ENCODE measurements at regions not wholly inside any gene's neighbourhood (a gene's known extent, or its start where the extent isn't known, plus 50 kb on each side); places are given as distances from the start of the nearest gene placed in this dataset.

DNA sequence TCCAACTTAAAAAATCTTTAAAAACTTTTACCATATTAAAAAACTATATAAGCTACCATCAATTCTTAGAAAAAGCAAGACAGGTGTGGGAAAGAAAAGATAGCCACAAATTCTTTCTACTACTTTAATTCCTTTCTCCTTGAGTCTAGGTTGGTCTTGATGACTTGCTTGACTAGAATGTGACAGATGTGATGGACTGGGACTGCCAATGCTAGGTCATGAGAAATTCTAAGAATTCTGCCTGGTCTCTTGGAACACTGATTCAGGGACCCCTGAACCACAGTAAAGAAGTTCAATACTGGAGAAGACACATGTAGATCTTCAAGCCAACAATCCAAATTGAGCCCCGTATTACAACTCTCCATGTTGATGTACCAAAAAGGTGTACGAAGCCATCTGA is 326.6 kb upstream of the B3GALT2 start:
- no peak overlapping the region for H4K91ac ChIP-seq (ENCODE audit: low read depth, low read length)
- no peak overlapping the region for H2BK12ac ChIP-seq (ENCODE audit: low read length)
- no peaks in the 10 kb centered on the region for H3K4me1 ChIP-seq (ENCODE audit: control insufficient read depth in 1 of 2, insufficient read depth in 2 of 2, low read length in 2 of 2)
- no CpG with 5 or more reads among the region's 2 CpGs for WGBS (ENCODE audit: extremely low coverage, insufficient coverage, insufficient read length)
- no peaks in the 10 kb centered on the region for H3K9me3 ChIP-seq (ENCODE audit: insufficient read depth, low read depth, low read length)
- H3K27ac ChIP-seq (ENCODE audit: low read depth, low read length) = no peak overlapping the region
- H3K4ac ChIP-seq (ENCODE audit: low read depth, low read length) = no peak overlapping the region
- H3K27me3 ChIP-seq (ENCODE audit: insufficient read depth, low read length) = no peaks in the 10 kb centered on the region
- no peak overlapping the region for H2BK120ac ChIP-seq (ENCODE audit: insufficient read depth, low read length, poor library complexity)
- H3K36me3 ChIP-seq (ENCODE audit: control insufficient read depth in 1 of 2, insufficient read depth in 2 of 2, low read length in 2 of 2) = no peaks in the 10 kb centered on the region
- no peak overlapping the region for H3K4me3 ChIP-seq (ENCODE audit: low read depth, low read length)
- no peak overlapping the region for H3K9ac ChIP-seq (ENCODE audit: low read length)
- no peak for DNase-seq
- no peak overlapping the region for H4K8ac ChIP-seq (ENCODE audit: low read depth, low read length)
- H2AFZ ChIP-seq (ENCODE audit: insufficient read depth, low read length, poor library complexity) = no peak overlapping the region
- no peak overlapping the region for H3K18ac ChIP-seq (ENCODE audit: low read length)
- no peak overlapping the region for H2AK5ac ChIP-seq (ENCODE audit: low read length)
- H3K23ac ChIP-seq (ENCODE audit: low read length) = no peak overlapping the region
- H3K79me2 ChIP-seq (ENCODE audit: control insufficient read depth, insufficient read depth, low read length, poor library complexity) = no peaks in the 10 kb centered on the region
- H3K4me2 ChIP-seq (ENCODE audit: low read length) = no peak overlapping the region
- H4K12ac ChIP-seq (ENCODE audit: low read depth, low read length) = no peak overlapping the region
- H2BK5ac ChIP-seq (ENCODE audit: low read depth, low read length, poor library complexity) = no peak overlapping the region
- no peak overlapping the region for H3K14ac ChIP-seq (ENCODE audit: low read length)
- no peaks in the 10 kb centered on the region for H3K79me1 ChIP-seq (ENCODE audit: low read length)

DNA sequence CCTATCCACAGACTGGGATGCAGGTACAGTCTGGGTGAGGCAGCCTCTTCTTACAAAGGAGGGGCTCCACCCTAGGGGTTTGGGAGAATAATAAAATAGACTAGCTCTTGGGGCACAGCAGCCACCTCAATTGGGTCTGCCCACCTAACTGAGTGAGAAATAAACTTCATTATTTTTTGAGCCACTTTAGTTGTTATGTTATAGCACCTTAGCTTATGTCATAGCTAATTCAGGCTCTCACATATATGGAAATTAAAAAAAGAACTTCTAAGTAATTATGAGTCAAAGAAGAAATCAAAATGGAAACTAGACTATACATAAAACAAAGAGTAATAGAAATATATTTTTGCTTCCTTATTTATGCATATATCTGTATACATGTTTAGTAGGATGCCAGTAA is 318.5 kb upstream of the B3GALT2 start:
- Histone ChIP-seq H3K4me3 (ENCODE audit: low read depth, low read length) (no peak overlapping the region), H3K4me1 (ENCODE audit: control insufficient read depth in 1 of 2, insufficient read depth in 2 of 2, low read length in 2 of 2) (no peaks in the 10 kb centered on the region), H4K8ac (ENCODE audit: low read depth, low read length) (no peak overlapping the region), H4K12ac (ENCODE audit: low read depth, low read length) (no peak overlapping the region), H3K27me3 (ENCODE audit: insufficient read depth, low read length) (no peaks in the 10 kb centered on the region), H3K9me3 (ENCODE audit: insufficient read depth, low read depth, low read length) (no peaks in the 10 kb centered on the region), H2BK120ac (ENCODE audit: insufficient read depth, low read length, poor library complexity) (no peak overlapping the region), H2BK5ac (ENCODE audit: low read depth, low read length, poor library complexity) (no peak overlapping the region), H3K79me1 (ENCODE audit: low read length) (no peaks in the 10 kb centered on the region), H3K14ac (ENCODE audit: low read length) (no peak overlapping the region), H3K18ac (ENCODE audit: low read length) (no peak overlapping the region), H3K23ac (ENCODE audit: low read length) (no peak overlapping the region), H3K9ac (ENCODE audit: low read length) (no peak overlapping the region), H3K27ac (ENCODE audit: low read depth, low read length) (no peak overlapping the region), H2BK12ac (ENCODE audit: low read length) (no peak overlapping the region), H3K79me2 (ENCODE audit: control insufficient read depth, insufficient read depth, low read length, poor library complexity) (no peaks in the 10 kb centered on the region), H3K4me2 (ENCODE audit: low read length) (no peak overlapping the region), H3K4ac (ENCODE audit: low read depth, low read length) (no peak overlapping the region), H2AFZ (ENCODE audit: insufficient read depth, low read length, poor library complexity) (no peak overlapping the region), H2AK5ac (ENCODE audit: low read length) (no peak overlapping the region), H4K91ac (ENCODE audit: low read depth, low read length) (no peak overlapping the region), H3K36me3 (ENCODE audit: control insufficient read depth in 1 of 2, insufficient read depth in 2 of 2, low read length in 2 of 2) (no peaks in the 10 kb centered on the region)
- no peak for DNase-seq

DNA sequence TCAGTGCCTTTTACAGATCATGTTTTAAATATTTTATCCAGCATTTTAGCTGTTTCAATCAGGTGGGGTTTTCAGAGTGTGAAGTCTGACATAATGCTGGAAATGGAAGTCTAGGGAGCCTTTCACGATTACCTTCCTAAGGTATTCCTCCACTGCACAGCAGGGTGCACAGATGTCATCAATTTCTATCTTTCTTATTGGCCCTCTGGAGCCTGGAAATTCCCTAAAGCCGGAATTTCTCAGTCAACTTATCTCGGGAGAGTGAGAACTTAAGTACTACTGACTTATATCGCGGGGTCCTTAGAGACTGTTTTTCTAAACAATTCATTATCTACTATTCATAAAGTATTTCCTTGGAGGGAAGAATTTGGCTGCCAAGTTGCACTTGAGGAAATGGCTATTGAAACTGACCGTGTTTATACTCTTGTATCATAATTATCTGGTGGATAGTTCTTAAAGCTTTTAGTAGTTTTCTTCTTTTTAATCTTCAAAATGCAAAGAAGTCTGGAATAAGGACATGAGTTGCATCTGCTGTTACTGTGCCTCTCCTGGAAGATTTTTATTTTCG is 311.8 kb upstream of the B3GALT2 start:
- Histone ChIP-seq H3K23ac (ENCODE audit: low read length) (no peak overlapping the region), H3K27me3 (ENCODE audit: insufficient read depth, low read length) (no peaks in the 10 kb centered on the region), H3K79me1 (ENCODE audit: low read length) (no peaks in the 10 kb centered on the region), H4K8ac (ENCODE audit: low read depth, low read length) (no peak overlapping the region), H3K79me2 (ENCODE audit: control insufficient read depth, insufficient read depth, low read length, poor library complexity) (no peaks in the 10 kb centered on the region), H3K9ac (ENCODE audit: low read length) (no peak overlapping the region), H2BK12ac (ENCODE audit: low read length) (no peak overlapping the region), H2BK5ac (ENCODE audit: low read depth, low read length, poor library complexity) (no peak overlapping the region), H3K36me3 (ENCODE audit: control insufficient read depth in 1 of 2, insufficient read depth in 2 of 2, low read length in 2 of 2) (no peaks in the 10 kb centered on the region), H3K9me3 (ENCODE audit: insufficient read depth, low read depth, low read length) (no peaks in the 10 kb centered on the region), H3K4me3 (ENCODE audit: low read depth, low read length) (no peak overlapping the region), H3K27ac (ENCODE audit: low read depth, low read length) (no peak overlapping the region), H3K4ac (ENCODE audit: low read depth, low read length) (no peak overlapping the region), H3K4me2 (ENCODE audit: low read length) (no peak overlapping the region), H3K14ac (ENCODE audit: low read length) (no peak overlapping the region), H2AK5ac (ENCODE audit: low read length) (no peak overlapping the region), H4K91ac (ENCODE audit: low read depth, low read length) (no peak overlapping the region), H4K12ac (ENCODE audit: low read depth, low read length) (no peak overlapping the region), H2AFZ (ENCODE audit: insufficient read depth, low read length, poor library complexity) (no peak overlapping the region), H3K18ac (ENCODE audit: low read length) (no peak overlapping the region), H3K4me1 (ENCODE audit: control insufficient read depth in 1 of 2, insufficient read depth in 2 of 2, low read length in 2 of 2) (no peaks in the 10 kb centered on the region), H2BK120ac (ENCODE audit: insufficient read depth, low read length, poor library complexity) (no peak overlapping the region)
- no peak for DNase-seq
- WGBS (ENCODE audit: extremely low coverage, insufficient coverage, insufficient read length) = no CpG with 5 or more reads among the region's 7 CpGs

DNA sequence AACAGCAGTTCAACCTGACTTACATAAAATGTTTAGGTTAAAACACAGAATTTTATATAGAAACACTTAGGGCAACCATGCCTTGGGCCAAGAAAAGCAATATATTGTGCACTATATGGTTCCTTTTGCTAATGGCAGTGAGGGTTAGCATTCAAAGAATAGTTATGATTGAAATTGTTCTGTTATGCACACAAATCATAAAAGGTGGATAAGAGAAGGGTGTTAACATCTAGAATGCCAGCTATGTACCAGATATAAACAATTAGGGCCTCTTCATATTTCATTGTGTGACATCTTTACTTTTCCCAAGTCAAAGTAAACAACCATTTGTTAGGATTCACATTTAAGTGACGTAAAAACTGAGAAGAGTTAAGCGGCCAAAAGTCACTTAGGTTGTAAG is 308.0 kb upstream of the B3GALT2 start:
- Histone ChIP-seq H3K79me1 (ENCODE audit: low read length) (no peaks in the 10 kb centered on the region), H4K91ac (ENCODE audit: low read depth, low read length) (no peak overlapping the region), H2AK5ac (ENCODE audit: low read length) (no peak overlapping the region), H3K4me1 (ENCODE audit: control insufficient read depth in 1 of 2, insufficient read depth in 2 of 2, low read length in 2 of 2) (no peaks in the 10 kb centered on the region), H3K23ac (ENCODE audit: low read length) (no peak overlapping the region), H4K12ac (ENCODE audit: low read depth, low read length) (no peak overlapping the region), H2AFZ (ENCODE audit: insufficient read depth, low read length, poor library complexity) (no peak overlapping the region), H3K4ac (ENCODE audit: low read depth, low read length) (no peak overlapping the region), H3K9me3 (ENCODE audit: insufficient read depth, low read depth, low read length) (no peaks in the 10 kb centered on the region), H2BK12ac (ENCODE audit: low read length) (no peak overlapping the region), H3K14ac (ENCODE audit: low read length) (no peak overlapping the region), H3K4me2 (ENCODE audit: low read length) (no peak overlapping the region), H3K4me3 (ENCODE audit: low read depth, low read length) (no peak overlapping the region), H2BK5ac (ENCODE audit: low read depth, low read length, poor library complexity) (no peak overlapping the region), H3K79me2 (ENCODE audit: control insufficient read depth, insufficient read depth, low read length, poor library complexity) (no peaks in the 10 kb centered on the region), H3K27me3 (ENCODE audit: insufficient read depth, low read length) (no peaks in the 10 kb centered on the region), H4K8ac (ENCODE audit: low read depth, low read length) (no peak overlapping the region), H3K18ac (ENCODE audit: low read length) (no peak overlapping the region), H2BK120ac (ENCODE audit: insufficient read depth, low read length, poor library complexity) (no peak overlapping the region), H3K27ac (ENCODE audit: low read depth, low read length) (no peak overlapping the region), H3K36me3 (ENCODE audit: control insufficient read depth in 1 of 2, insufficient read depth in 2 of 2, low read length in 2 of 2) (no peaks in the 10 kb centered on the region), H3K9ac (ENCODE audit: low read length) (no peak overlapping the region)
- no CpG with 5 or more reads among the region's 2 CpGs for WGBS (ENCODE audit: extremely low coverage, insufficient coverage, insufficient read length)
- no peak for DNase-seq
